Right lobe of liver (tissue), 6 donors: ENCODE measurements at regions not wholly inside any gene's neighbourhood (a gene's known extent, or its start where the extent isn't known, plus 50 kb on each side); places are given as distances from the start of the nearest gene placed in this dataset.

Experiments
- ATAC-seq, 4 donors: fragments of 200-7000 bp; cut with Tn5 transposase; one replicate each; pipeline ENCODE4 v1.9.1; 2020; ENCODE audit warnings: mild to moderate bottlenecking in 4 of 4, moderate library complexity in 4 of 4
- DNase-seq, 3 donors: peaks; one replicate each; pipeline ENCODE4 v3.0.0-alpha.2; 2020
- H3K27ac ChIP-seq, 3 donors: fragments of 200-600 bp; one replicate each; pipeline ENCODE4 v1.8.0; 2022
- H3K27me3 ChIP-seq, 2 donors: fragments of 200-600 bp; one replicate each; pipeline ENCODE4 v1.8.0; 2022
- H3K36me3 ChIP-seq, 4 donors: fragments of 200-600 bp; sonication (generic) in 1 of 4; one replicate each; pipeline versions ENCODE4 v1.5.1 to v1.8.0; 2017 to 2022; ENCODE audit warnings: control low read depth in 1 of 4
- H3K4me1 ChIP-seq, 4 donors: fragments of 200-600 bp; sonication (generic) in 1 of 4; one replicate each; pipeline versions ENCODE4 v1.5.1 to v1.8.0; 2017 to 2022; ENCODE audit warnings: control low read depth in 1 of 4
- H3K4me3 ChIP-seq, 3 donors: fragments of 200-600 bp; one replicate each; pipeline ENCODE4 v1.8.0; 2022
- H3K9me3 ChIP-seq, 4 donors: fragments of 200-600 bp; sonication (generic) in 1 of 4; one replicate each; pipeline versions ENCODE4 v1.5.1 to v1.8.0; 2017 to 2022; ENCODE audit warnings: control low read depth in 1 of 4
- POLR2A ChIP-seq: fragments of 450-650 bp; IDR thresholded peaks from one replicate; pipeline ENCODE4 v1.6.1; 2017; ENCODE audit warnings: antibody characterized with exemption, mild to moderate bottlenecking
- WGBS: methylation state at CpG from one replicate; pipeline ENCODE4 v1.1.6; 2018; ENCODE audit warnings: low coverage, low lambda C conversion rate; ENCODE audit not compliant: insufficient coverage; ENCODE audit errors: missing lambda C conversion rate; 5-methylcytosine and 5-hydroxymethylcytosine counted together
- intact Hi-C, 2 donors: fragments of 100-400 bp; cut with DNase I; formaldehyde crosslinking; loops; one replicate each; pipeline versions ENCODE4 v1.11.2 to v1.14.1; 2022
- TF ChIP-seq, protein P1 (sequence below), 4 donors: fragments of 200-600 bp in 3 of 4; fragments of 450-650 bp in 1 of 4; IDR thresholded peaks; one replicate each; pipeline versions ENCODE4 v1.5.1 to v1.8.0; 2016 to 2022; ENCODE audit warnings: antibody characterized with exemption in 4 of 4, mild to moderate bottlenecking in 2 of 4
- donor health status: DM: no; HTN: yes; CAD: no.
- donor health status: DM: no; HTN: no; CAD: no.
- donor health status: DM: no; HTN: no; CAD: no.
- donor health status: DM: no; HTN: yes; CAD: no.
- donor health status: DM: no; HTN: yes; CAD: no.

DNA sequence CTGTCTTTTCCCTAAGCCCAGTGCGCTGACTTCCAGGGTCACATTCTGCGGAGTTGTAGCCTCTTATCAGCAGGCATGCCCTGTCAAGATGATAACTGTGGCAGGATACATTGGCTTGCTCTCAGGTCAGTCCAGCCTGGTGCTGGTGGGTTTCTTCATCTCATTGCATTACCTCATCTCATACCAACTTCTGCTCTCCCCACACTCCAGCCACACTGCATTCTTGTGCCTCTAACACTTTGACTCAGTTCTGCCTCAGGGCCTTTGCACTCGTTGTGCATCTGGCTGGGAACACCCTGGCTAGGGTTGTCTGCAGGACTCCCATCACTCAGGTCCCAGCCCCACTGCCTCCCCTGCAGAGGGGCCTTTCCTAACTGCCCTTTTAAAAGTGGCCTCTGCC lies 110.3 kb upstream of the BACH2 start:
- Histone ChIP-seq H3K27me3 (no peaks in the 10 kb centered on the region), H3K27ac (no peak overlapping the region), H3K4me3 (no peak overlapping the region), H3K4me1 (no peaks in the 10 kb centered on the region), H3K9me3 (no peaks in the 10 kb centered on the region), H3K36me3 (no peaks in the 10 kb centered on the region)
- DNase-seq (no peak), ATAC-seq (no peak)
- no peak for TF ChIP-seq POLR2A
- TF ChIP-seq, protein P1, sequence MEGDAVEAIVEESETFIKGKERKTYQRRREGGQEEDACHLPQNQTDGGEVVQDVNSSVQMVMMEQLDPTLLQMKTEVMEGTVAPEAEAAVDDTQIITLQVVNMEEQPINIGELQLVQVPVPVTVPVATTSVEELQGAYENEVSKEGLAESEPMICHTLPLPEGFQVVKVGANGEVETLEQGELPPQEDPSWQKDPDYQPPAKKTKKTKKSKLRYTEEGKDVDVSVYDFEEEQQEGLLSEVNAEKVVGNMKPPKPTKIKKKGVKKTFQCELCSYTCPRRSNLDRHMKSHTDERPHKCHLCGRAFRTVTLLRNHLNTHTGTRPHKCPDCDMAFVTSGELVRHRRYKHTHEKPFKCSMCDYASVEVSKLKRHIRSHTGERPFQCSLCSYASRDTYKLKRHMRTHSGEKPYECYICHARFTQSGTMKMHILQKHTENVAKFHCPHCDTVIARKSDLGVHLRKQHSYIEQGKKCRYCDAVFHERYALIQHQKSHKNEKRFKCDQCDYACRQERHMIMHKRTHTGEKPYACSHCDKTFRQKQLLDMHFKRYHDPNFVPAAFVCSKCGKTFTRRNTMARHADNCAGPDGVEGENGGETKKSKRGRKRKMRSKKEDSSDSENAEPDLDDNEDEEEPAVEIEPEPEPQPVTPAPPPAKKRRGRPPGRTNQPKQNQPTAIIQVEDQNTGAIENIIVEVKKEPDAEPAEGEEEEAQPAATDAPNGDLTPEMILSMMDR (IDR thresholded peaks at IDR 0.05) = no peak
- intact Hi-C loops = no loop called here
- 65% methylated on average over 2 of the region's 3 CpGs for WGBS

DNA sequence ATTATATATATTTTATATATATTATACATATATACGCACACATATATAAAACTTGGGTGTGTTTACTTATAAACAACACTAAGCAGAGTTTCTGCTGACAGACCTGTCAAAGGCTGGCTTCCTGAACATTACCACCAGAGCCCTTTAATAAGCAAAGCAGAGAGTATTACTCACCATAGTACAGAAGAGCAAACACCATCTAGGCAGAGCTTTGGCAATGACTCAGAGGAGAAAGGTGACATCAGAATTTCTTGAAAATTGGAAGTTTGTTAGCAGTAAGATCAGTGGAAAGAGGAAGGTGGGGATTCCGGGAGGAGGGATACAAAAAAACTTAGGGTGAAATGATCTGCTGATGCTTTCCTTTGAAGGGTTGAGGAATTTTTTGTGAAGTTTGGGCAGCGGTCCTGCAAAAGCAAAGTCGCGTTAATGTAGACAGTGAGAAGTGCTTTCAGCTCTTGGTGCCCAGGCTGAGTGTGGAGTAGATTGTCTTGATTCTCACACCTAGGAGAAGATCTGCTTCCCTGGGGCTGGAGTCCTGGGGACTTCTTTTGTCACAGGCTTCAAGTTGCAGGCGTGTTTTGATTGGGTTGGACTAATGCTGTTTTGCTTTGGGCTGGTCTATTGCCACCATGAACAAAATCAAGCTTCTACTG lies 109.6 kb upstream of the BACH2 start:
- no peak for TF ChIP-seq POLR2A
- TF ChIP-seq, protein P1 (IDR thresholded peaks at IDR 0.05) = no peak
- no peaks in the 10 kb centered on the region for H3K27me3 ChIP-seq
- ATAC-seq = peak in 1 of 4 donors; percentile 70
- 89% methylated on average over 2 of the region's 6 CpGs for WGBS
- H3K4me1 ChIP-seq = no peaks in the 10 kb centered on the region
- no peak overlapping the region for H3K27ac ChIP-seq
- no peak for DNase-seq
- intact Hi-C loops = no loop called here
- no peaks in the 10 kb centered on the region for H3K9me3 ChIP-seq
- H3K4me3 ChIP-seq = no peak overlapping the region
- H3K36me3 ChIP-seq = no peaks in the 10 kb centered on the region

DNA sequence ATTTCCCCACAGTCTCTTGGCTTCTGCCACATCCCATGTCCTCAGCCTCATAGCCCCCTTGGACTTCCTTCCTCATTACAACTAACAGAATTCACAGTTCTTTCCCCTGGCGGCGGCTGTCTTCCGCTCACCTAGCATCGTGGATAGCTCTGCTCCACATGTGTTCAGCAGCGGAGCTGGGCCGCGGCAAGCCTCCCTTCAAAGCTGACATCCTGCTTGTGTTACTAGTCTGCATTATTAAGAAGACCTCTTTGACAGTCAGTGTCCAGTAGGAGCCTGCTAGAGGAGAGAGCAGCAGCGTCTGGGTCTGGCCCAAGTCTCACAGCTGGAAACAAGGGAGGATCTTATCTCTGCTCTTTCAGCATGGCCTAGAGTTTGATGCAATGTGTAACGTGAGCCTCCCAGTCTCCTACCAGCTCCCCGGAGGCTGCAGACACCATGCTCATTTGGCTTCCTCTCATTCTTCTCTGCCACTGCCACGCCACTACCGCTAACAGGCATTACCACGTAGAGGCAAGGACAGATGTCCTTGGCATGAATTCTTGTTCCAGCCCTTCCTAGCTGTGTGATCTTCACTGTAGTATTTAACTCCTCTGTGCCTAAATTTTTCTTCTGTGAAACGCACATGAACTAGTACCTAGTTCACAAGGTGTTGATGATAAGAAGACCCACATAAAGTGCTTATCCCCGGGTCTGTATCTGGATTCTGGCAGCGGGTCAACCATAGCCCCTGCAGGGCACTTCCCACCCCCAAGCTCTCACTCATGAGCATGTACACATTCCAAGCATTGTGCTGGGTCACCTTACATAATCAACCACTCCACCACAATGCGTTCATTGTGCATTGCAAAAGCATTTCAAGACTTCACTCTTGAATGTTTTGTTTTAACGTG lies 107.1 kb upstream of the BACH2 start:
- 33% methylated on average over 16 of the region's 18 CpGs for WGBS
- Histone ChIP-seq H3K27me3 (no peaks in the 10 kb centered on the region), H3K4me1 (no peaks in the 10 kb centered on the region), H3K36me3 (no peaks in the 10 kb centered on the region), H3K4me3 (no peak overlapping the region), H3K9me3 (no peaks in the 10 kb centered on the region), H3K27ac (no peak overlapping the region)
- intact Hi-C loops = no loop called here
- TF ChIP-seq POLR2A = no peak
- TF ChIP-seq, protein P1 (IDR thresholded peaks at IDR 0.05) = no peak
- peak in 3 of 4 donors; percentile 22 to 39 (median 30) for ATAC-seq
- no peak for DNase-seq

DNA sequence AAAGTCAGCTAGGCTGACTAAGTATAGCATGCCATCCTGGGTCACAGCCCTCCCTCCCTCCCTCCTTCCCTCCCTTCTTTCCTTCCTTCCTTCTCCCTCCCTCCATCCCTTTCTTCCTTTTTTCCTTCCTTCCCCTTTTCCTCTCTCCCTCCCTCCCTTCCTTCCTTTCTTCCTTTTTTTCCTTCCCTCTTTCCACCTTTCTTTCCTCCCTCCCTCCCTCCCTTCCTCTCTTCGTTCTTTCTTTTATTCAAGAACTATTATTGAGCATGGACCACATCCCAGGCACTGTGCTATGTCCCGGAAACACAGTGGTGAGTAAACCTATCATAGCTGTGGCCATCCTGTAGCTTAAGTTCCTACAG lies 106.2 kb upstream of the BACH2 start:
- intact Hi-C loops = no loop called here
- WGBS = 58% methylated on average over 2 of the region's 2 CpGs
- Histone ChIP-seq H3K36me3 (no peaks in the 10 kb centered on the region), H3K4me1 (no peaks in the 10 kb centered on the region), H3K9me3 (no peaks in the 10 kb centered on the region), H3K27me3 (no peaks in the 10 kb centered on the region), H3K4me3 (no peak overlapping the region), H3K27ac (no peak overlapping the region)
- TF ChIP-seq, protein P1 (IDR thresholded peaks at IDR 0.05) = no peak
- TF ChIP-seq POLR2A = no peak
- DNase-seq (no peak), ATAC-seq (no peak)
